GM21723 (cell line): ENCODE measurements at regions not wholly inside any gene's neighbourhood (a gene's known extent, or its start where the extent isn't known, plus 50 kb on each side); places are given as distances from the start of the nearest gene placed in this dataset.
"Not testable (repeated sequence)": the region's sequence is repeated elsewhere in the genome, so short reads cannot be mapped to it uniquely, and the experiment has no call there.

Experiments
- ATAC-seq: cut with Tn5 transposase; IDR thresholded peaks from one replicate; pipeline ENCODE4 v1.9.1; 2021; ENCODE audit warnings: mild to moderate bottlenecking, moderate library complexity; ENCODE audit not compliant: unreplicated experiment

DNA sequence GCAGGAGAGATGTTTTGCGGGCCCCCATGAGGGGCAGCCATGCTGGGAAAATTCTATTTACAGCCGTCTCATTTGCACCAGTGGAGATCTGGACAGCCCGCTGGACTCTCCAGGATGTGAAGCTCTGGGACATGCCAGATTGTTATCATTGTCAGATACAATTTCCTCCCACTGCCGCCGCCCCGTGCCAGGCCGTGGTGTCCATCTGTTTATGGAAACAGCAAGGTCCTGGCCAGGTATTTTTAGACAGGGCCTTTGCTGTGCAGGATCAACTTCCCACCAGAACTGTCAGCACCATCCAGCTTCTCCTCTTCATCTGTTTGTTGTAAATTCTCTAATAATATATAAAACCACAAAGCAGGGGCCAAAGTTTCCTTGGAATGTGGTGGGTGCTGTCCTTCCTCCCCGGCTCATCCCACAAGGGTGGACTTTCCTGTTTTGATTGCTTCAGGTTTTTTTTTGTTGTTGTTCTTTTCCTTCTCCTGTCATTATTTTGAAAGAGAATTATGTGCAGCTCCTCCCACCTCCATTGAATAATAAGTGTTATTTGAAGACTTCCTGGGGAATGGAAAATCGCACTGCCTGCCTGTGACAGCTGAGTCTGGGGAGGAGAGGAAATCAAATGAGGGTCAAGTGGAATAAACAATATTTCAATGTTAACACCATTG lies 398.1 kb downstream of the TNS1 start:
- no peak for ATAC-seq

DNA sequence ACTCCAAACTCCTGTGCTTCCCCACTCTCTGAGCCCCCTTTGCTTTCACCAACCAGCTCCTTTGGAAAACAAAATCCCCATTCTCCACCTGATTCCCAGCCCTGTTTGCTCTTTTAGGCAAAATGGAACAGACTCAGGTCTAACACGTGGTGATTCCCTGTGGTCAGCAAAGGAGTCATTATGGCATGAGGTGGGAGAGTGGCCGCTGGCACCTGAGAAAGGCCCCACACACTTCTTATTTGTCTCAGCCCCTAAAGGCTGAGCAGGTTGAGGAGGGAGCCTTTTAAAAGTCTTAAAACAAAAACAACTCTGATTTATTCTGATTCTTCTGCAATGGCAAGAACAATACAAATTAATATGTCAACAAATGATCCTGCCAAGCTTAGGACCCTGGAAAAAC lies 401.2 kb downstream of the TNS1 start:
- ATAC-seq, result no peak

DNA sequence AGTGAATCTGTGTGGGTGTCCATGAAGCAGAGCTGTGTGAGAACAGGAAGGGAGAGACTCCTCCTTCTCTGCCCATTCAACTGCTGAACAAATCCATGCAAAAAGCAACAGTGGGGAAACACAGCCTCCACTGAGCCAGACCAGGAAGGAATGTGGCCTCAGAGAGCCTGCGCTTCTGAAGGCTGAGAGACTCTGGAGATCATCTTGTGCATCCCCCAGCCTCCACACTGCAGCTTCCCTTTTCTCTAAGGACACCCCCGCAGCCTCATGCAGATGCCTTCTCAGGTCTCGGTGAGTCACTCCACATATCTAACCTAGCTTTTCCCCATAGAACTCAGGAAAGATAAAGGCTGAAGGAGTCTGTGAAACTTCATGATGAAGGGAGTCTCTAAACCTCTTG lies 402.9 kb downstream of the TNS1 start:
- ATAC-seq, result no peak

DNA sequence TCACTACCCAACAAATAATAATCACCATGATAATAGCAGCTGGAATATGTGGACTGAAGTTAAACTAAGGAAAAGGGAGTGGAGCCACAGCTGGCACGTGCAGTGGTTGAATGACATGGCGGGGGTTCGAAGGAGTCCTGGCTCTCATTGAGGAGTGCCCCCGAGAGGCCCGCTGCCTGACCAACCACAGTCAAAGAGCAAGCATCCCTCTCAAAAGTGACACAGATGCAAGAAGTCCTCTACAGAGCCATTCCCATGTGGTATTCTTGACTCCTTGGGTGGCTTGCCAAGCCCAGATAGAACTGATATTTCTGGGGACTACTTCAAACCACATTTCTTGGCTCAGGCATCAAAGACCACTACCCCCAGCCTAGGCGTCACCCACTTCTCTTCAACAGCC lies 405.1 kb downstream of the TNS1 start:
- no peak for ATAC-seq

DNA sequence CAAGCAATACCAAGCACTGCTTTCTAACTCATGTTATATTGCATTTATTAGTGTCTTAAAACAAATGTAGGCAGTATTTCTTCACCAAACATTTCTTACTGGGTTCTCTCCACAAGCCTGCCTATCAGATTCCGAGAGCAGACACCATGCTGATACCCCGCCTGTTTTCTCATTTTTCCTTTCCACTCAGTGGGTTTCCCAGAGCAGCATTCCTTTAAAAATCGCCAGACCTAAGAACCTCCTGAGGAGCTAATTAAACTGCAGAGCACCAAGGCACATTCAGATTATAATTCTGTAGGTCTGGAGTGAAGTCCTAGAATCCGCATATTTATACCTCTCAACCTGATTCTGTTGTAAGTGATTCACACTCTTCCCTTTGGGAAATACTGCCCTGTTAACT lies 405.6 kb downstream of the TNS1 start:
- ATAC-seq, result no peak

DNA sequence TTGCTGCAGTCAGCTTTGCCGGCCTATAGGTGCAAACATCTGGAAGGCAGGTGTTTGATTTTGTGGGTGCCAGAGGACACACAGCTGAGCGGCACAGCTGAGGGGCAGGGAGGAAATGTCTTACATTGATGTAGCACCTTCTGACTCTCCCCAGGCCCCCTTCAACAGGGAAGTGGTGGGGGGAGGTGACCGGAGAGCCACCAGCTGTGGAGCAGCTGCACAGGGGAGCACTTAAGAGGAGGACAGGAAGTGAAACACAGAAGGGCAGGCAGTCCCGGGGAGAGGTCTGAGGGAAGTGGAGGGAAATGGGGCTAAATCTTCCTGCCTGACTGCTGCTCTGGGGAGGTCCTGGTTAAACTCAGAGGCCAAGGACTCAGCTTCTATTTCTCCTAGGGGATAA lies 409.1 kb downstream of the TNS1 start:
- peak; percentile 52 for ATAC-seq

DNA sequence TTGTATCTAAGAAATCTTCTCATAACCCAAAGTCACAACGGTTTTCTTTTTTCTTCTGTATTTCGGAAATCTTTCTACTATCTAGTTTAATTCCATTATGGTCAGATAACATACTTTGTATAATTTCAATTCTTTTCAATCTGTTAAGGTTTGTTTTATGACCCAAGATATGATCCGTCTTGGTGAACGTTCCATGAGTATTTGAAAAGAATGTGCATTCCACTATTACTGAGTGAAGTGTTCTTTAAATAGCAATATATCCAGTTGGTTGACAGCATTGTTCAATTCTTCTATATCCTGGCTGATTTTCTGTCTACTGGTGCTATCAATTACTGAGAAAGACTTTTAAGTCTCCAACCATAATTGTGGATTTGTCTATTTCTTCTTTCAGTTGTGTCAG lies 414.5 kb downstream of the TNS1 start:
- ATAC-seq, result no peak

DNA sequence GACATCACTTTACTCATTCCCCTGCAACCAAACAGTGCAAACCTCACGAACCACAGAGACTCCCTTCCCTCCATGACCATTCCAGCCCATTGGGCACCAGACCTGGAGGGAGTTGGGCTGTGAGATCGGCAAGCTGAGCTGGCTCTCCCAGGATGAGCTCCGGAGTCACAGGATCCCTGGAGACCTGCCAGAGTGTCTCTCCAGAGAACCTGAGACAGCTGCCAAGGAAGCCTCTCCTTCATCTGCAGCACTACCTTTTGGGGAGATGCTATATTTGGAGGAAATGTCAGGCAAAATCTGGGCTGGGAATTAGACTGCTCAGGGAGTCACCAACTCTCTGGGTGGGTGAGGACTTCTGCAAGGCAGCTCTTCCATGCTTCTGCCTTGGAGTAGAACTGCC lies 417.4 kb downstream of the TNS1 start:
- no peak for ATAC-seq

DNA sequence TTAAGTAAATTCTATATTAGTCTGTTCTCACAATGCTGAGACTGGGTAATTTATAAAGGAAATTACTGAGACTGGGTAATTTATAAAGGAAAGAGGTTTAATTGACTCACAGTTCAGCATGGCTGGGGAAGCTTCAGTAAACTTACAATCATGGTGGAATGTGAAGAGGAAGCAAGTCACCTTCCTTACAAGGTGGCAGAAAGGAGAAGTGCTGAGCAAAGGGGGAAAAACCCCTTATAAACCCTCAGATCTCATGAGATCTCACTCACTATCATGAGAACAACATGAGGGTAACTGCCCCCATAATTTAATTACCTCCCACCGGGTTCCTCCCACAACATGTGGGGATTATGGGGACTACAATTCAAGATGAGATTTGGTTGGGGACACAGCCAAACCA lies 422.4 kb downstream of the TNS1 start:
- ATAC-seq, result not testable (repeated sequence)

DNA sequence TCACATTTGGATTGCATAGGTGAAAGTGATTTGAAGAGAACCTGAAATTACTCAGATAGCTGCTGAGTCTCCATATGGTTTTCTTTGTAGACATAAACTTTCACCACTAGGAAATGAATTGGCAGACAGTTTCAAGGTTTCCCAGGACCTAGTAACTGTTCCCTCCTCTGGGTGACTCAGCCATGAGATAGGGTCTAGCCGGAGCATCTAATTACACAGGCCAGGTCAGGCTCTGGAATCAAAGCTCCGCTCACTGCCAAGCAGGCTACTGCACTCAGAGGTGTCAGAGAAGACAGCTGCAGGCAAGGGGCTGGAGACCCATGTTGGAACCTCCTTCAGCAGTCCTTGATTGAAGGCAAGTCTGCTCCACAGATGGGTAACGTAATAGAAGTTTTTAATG lies 429.2 kb downstream of the TNS1 start:
- no peak for ATAC-seq

DNA sequence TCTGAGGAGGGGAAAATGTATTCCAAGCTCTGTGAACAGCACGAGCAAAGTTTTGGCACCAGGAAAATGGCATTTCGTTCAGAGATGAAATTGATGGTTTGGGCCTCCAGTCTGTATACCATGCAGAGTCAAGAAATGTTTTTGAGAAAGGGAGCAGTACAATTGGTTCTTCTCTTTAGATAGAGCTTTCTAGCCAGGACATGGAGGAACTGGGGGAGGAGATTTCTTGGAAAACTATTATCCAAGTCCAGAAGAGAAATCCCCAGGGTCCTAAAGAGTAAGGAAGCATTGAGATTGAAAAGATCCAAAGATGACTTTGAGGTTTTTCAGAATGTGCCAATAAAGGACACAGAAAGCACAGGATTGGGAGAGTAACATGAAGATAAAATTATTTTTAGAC lies 432.4 kb downstream of the TNS1 start:
- no peak for ATAC-seq

DNA sequence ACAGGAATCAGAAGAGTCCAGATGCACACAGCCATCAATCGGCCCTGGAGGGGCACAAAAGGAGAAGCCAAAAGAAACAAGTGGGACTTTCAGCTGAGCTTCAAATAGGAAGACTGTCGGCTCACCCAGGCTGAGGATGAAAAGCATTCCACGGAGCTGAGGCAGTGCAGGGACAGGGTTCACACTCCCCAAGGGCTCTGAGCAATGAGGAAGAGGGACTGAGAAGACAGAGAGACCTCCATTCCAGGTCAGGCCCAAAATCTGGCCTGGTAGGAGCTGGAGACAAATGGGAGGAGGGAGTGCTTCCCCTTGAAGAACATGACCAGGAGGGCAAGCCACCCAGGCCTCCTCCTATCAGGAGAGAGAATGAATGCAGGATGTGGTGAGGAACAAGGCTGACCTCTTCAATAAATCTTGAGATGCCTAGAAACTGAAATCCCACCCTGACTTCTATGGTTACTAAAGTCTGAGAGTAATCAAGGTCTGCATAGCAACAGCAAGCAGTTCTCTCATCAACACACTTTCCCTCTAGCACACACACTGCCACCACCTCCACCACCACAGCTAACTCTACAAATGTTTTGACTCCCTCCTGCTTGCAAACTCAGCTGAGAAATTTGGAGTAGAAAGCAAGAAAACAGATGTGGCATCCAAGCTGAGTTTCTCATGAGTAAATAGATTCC lies 434.4 kb downstream of the TNS1 start:
- no peak for ATAC-seq

DNA sequence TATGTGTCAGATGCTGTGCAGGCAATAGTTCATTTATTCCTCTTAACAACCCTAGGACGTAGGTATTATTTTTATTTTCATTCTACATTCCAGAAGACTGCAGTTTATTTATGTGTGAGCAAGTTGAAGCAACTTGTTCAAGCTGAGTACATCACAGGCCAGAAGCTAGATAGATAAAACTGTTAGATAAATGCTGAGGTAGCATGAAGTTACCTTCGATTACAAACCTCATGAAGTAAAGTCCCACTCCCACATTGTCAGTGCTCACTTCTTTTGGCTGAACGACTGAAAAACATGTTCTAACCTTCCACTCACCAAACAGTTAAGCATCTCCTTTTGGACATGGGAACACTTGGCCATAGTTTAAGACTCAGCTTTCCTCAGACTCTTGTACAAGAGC lies 439.2 kb downstream of the TNS1 start:
- no peak for ATAC-seq

DNA sequence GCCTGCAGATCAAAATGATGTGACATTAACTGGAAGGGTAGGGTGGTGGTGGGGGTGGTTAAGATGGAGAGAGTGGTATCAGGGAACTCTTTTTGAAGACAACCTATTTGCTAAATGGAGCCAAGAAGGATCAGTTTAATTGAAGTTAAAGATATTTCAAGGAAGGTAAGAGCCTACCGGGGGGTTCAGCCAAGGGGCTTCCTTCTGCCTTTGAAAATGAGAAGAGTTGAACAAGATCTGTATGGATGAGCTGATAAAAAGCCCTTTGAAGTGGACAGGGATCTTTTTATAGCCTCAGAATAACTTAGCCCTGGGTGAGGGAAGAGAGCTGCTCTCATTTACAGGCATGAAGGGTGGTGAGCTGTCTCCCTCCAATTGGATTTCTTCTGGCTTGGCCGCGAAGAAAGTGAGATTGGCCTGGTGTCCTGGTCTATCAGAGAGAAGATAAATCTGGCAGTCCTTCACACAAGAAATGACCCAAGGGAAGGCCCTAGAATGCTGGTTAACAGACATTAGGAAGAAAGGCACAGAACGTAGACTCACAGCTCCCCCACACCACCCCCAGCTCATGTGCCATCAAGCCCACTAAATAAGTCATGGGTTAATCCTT lies 439.8 kb downstream of the TNS1 start:
- ATAC-seq, result no peak

DNA sequence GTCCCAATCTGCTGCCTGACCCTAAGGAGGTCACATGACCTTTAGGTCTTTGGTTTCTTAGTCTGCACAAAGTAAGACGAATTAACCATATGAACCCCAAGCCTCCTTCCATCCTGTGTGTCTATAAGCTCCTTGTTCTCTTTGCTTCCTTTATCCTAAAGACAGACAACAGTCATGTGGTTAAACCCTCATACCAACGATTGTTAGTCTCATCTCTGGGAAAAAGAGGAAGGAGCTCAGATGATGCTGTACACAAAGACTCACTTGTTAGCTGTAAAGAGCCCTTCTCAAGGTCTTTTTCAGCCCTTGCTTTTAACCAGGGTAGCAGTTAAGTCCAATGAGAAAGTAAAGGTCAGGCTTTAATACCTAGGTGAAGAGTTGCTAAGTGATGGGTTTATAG lies 443.7 kb downstream of the TNS1 start:
- no peak for ATAC-seq

DNA sequence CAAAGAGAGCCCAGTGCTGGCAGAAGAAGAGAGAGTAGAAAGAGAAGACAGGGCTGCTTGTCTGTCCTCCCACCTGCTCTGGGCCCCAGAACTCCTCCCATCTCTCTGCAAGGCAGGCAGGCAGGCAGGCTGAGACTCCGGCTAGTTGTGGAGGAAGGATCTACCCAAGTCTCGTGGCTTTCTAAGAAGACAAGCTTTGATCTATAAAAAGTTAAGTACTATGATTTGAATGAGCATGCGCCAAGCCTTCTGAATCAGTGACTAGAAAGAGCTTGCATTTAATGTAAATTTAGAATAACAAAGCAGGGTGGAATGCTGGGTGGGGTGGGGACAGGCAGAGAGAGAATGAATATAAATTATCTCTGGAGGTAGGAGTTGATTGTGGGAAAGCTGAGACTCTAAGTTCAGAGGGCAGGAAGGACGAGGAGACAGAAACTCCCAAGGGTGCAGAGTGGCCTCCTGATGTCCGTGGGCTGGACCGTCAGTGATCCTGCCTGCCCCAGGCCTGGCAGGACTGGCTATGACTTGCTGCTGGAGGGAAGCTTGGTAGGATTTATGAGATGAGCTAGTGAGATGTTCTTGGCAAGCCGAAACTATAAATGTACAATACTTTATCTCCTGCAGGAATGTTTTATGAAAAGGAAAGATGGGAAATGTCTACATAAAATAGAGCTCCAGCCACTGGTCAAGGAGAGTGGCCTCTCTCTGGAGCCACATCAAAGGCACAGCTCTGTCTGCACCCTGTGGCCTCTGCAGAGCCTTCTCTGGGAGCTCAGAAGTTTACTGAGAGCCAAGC lies 447.5 kb downstream of the TNS1 start:
- no peak for ATAC-seq

DNA sequence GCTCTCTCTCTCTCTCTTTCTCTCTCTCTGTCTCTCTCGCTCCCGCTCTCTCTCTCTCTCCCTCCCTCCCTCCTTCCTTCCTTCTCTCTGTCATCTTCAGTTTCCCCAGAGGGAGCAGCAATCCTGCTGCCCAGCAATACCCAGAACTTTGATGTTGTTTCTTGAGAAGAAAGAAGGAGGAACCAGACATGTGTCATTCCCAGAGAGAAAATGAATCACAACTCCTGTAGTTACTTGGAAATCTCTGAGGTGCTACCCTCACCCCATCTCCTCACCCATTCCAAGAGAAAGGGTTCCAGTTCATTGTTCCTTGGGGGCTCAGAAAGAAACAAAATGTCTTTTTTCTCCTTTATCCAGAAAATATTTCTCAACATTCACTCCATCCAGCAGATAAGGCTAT lies 449.1 kb downstream of the TNS1 start:
- no peak for ATAC-seq

DNA sequence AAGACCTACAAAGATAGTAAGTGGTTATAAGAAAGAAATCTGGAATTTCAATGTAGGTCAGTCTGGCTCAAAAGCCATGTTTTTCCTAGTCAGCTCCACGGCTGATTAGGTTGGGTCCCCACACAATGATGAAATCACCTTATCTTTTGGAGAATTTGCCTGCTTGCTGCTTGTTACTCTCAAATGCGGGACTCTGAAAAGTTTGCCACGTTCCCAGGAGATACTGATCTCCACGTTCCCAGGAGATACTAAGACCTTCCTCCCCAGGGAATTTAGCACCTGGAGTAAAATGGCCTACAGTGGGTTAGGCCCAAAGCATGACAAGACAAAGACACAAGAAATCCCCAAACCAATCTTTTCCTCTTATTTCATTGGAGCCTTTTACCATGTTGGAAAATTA lies 449.6 kb downstream of the TNS1 start:
- ATAC-seq, result no peak

DNA sequence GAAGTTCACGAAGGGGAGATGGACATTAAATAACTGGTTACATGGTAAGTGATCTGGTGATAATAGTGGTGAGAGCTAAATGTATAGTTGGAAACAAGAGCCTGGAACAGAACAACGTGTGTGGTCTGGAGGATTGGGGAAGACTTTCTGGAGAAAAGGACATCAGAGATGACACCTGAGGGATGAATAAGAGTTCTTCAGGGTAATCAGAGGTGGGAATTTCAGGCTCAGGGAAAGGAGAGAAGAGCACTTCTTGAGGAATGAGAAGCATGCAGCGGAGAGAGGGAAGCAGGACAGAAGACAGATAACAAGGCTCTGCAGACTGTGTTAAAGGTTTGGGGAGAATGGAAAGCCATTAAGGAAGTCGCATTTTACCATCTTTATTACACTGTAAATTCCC lies 450.7 kb downstream of the TNS1 start:
- ATAC-seq, result no peak

DNA sequence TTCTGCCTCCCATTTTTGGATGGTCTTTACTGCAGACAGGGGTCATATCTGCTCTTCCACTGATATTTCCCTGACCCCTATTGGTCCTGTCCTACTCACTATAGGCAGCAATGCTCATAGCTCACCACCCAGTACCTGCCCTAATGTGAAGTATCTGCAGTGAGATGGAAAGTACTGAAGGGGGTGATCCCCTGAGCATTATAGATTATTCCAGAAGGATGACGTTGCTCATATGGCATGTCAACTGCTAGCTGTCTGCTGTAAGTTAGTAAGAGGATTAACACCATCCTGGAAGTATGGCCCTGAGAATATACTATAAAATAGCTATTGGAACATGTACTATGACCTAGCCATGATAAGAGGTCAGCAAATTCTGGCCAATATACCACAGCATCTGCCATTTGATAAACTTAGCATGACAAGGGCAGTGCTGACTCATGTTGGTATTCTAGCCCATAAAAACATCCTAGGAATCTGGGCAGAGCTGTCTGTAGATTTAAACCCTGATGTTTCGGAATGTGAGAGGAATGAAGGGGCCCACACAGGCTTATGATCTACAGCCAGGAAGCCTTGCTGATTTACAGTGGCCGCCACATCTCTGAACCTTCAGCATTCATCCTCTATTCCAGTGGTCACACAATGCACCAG lies 451.4 kb downstream of the TNS1 start:
- ATAC-seq, result no peak

DNA sequence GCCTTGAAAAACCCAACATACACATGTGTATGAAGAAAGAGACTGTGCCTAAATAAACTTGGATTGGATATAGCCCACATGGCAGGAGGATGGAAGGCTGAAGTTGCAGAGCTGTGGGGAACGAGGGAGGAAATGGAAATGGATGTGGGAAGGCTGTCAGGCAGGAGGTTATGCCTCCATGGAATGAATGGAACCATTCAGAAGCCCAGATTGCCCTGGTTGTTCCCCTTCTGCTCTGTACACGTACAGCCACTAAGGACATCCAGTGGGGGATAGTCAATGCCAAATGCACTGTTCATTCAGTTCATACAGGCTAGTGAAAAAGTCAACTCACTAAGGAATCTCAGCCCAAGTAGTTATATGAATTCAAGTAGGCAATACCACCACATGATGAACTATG lies 463.7 kb downstream of the TNS1 start:
- no peak for ATAC-seq
